Skeletal muscle satellite cell (primary cell): ENCODE measurements at regions not wholly inside any gene's neighbourhood (a gene's known extent, or its start where the extent isn't known, plus 50 kb on each side); places are given as distances from the start of the nearest gene placed in this dataset.

Experiments
- H3K27me3 ChIP-seq: 2 replicates; pipeline ENCODE4 v1.7.0; 2013; ENCODE audit warnings: low read length; ENCODE audit not compliant: control insufficient read depth, insufficient read depth
- H3K36me3 ChIP-seq: 2 replicates; pipeline ENCODE4 v1.7.0; 2013; ENCODE audit warnings: mild to moderate bottlenecking, control low read depth, low read length; ENCODE audit not compliant: insufficient read depth
- H3K4me1 ChIP-seq: 2 replicates; pipeline ENCODE4 v1.7.0; 2013; ENCODE audit warnings: low read length; ENCODE audit not compliant: control insufficient read depth, insufficient read depth
- H3K4me2 ChIP-seq: 2 replicates; pipeline ENCODE4 v1.7.0; 2013; ENCODE audit warnings: mild to moderate bottlenecking, low read length
- H3K4me3 ChIP-seq: 2 replicates; pipeline ENCODE4 v1.7.0; 2013; ENCODE audit warnings: low read length
- H3K9ac ChIP-seq: 2 replicates; pipeline ENCODE4 v1.7.0; 2013; ENCODE audit warnings: mild to moderate bottlenecking, low read depth, low read length, moderate library complexity
- H3K9me3 ChIP-seq: replicated peaks from 2 replicates; pipeline ENCODE4 v1.7.0; 2013; ENCODE audit warnings: mild to moderate bottlenecking, control low read depth, low read length

DNA sequence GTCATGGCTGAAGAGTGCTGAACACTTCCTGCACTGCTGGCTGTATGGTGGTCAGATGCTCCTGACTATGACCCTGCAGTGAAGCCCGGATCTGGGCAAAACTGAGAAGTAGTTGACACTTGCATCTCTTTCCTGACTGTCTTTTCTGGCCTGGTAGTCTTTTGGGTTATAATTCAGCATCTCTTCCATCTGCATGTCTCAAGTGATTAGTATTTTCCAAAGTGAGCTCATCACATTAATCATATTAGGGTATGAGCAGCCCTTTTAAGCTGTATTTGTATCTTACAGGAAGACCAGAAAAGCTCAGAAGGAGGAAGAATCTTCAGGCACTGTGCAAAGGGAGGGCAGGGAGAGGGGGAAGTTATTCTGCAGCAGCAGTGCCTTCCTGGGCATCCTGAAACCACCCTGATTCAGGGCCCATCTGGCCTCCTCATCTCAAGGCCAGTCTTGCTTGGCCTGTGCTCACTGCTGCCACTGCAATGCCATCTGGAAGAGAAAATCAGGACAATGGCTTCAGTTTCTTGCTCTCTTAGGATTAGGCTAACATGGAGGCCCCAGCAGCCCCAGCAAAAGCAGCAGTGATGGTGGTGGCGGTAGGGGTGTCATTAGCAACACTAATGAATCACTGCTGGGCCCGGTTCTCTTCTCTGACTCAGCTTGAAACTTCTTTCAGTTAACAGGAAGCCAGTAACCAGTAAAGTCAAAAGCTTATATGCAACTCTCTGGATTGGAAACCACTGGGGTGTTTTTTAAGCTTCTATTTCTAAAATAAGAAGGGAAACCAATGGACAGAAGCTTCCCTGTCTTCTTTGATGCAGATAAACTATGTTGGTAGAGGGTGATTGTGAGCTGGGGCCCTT, 63.3 kb upstream of the WDR26 start:
- Histone ChIP-seq H3K9ac (peak overlapping the region; percentile 72), H3K4me2 (peak overlapping the region; percentile 76), H3K4me3 (peak overlapping the region; percentile 43), H3K27me3 (no peaks in the 10 kb centered on the region), H3K9me3 (no peaks in the 10 kb centered on the region), H3K36me3 (no peaks in the 10 kb centered on the region), H3K4me1 (peaks cover 36% of the 10 kb centered on the region)

DNA sequence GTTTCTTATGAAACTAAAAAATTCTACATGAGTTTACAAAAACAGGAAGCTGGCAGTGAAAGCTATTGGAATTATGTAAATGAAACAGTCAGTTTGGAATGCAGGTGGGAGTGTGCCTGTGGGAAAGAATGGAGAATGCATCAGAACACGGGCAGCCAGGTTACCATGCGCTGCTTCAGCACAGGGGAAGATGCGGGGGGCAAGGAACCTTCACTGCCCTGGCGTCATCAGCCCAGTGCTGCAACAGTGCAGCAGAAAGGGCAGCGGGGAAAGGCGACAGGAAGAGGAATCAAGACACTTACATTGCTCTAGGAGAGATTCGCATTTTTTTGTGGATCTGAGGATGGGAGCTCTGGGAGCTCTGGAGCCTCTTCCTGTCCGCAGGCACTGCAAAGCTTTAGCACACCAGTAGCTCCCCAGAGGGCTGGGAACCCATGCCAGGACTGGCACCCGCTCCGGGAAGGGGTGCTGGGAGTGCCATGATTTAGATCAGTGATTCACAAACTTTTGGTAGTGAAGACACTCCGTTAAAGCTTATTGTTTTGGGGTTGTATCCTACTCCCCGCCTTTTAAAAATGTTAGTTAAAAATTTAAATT, 64.1 kb upstream of the WDR26 start:
- Histone ChIP-seq H3K9me3 (no peaks in the 10 kb centered on the region), H3K4me2 (peak overlapping the region; percentile 76), H3K27me3 (no peaks in the 10 kb centered on the region), H3K36me3 (no peaks in the 10 kb centered on the region), H3K4me3 (peak overlapping the region; percentile 41), H3K9ac (peak overlapping the region; percentile 72), H3K4me1 (peaks cover 43% of the 10 kb centered on the region)

DNA sequence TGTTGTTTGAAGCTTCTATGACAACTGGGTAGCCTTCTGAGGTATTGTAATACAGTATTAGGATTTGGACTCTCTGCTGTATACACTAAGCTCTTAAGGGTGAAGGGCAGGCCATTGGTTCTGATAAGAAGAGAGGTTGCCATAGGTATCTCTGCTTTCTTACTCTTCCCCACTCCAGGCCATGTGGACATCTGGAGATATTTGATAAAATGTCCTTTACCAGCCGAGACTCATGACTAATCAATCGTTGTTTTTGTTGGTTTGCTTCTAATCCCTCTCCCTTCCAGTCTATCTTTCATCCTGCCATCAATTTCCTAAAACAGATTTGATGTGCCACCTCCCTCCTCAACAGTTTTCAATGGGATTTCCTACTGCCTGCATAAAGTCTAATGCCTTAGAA, 64.6 kb upstream of the WDR26 start:
- H3K4me1 ChIP-seq, result peaks cover 48% of the 10 kb centered on the region

DNA sequence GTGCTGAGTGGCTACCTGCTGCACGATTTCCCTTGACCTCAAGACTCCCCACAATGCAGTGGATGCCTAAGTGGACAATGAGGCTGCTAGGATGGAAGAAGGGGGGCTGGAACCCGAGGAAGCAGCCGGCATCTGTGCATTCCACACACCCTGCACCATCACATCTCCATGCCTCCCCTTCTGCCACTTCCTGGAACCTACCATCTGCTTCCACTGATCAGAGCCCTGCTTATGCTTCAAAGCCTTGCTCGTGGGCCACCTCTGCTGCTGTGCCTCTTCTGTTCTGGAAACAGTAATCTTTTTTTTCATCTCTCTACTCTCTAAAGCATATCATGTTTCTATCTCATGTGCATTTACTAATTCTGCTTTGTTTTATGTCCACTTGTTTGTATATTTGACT, 66.2 kb upstream of the WDR26 start:
- no peaks in the 10 kb centered on the region for H3K36me3 ChIP-seq
- no peak overlapping the region for H3K4me3 ChIP-seq
- H3K4me1 ChIP-seq, result peaks cover 52% of the 10 kb centered on the region
- H3K9me3 ChIP-seq, result no peaks in the 10 kb centered on the region
- H3K4me2 ChIP-seq, result no peak overlapping the region
- no peak overlapping the region for H3K9ac ChIP-seq
- no peaks in the 10 kb centered on the region for H3K27me3 ChIP-seq

More for the DNA sequence above, 64.6 kb upstream of the WDR26 start:
- Histone ChIP-seq H3K9ac (peak overlapping the region; percentile 72), H3K9me3 (no peaks in the 10 kb centered on the region), H3K36me3 (no peaks in the 10 kb centered on the region), H3K4me3 (no peak overlapping the region), H3K4me2 (peak overlapping the region; percentile 76), H3K27me3 (no peaks in the 10 kb centered on the region)

DNA sequence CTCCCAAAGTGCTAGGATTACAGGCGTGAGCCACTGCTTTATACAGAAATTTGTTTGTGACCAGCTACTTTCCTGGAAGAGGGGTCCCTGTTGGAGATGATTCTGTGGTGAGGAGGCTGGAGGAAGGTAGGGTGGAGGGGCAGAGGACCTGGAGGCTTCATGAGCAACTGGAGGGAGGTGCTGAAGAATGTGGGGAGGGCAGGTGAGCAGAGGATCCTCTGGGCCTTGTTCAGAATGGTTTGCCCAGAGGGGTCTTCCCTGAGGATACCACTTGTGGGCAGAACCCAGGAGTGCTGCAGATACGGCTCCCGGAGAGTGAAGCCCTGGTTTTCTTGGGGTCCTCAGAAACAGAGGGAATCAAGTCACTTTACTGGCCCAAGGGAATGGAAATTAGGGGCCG, 67.2 kb upstream of the WDR26 start:
- Histone ChIP-seq H3K4me1 (peaks cover 52% of the 10 kb centered on the region), H3K9me3 (no peaks in the 10 kb centered on the region), H3K4me2 (no peak overlapping the region), H3K36me3 (no peaks in the 10 kb centered on the region), H3K9ac (no peak overlapping the region), H3K27me3 (no peaks in the 10 kb centered on the region), H3K4me3 (no peak overlapping the region)

DNA sequence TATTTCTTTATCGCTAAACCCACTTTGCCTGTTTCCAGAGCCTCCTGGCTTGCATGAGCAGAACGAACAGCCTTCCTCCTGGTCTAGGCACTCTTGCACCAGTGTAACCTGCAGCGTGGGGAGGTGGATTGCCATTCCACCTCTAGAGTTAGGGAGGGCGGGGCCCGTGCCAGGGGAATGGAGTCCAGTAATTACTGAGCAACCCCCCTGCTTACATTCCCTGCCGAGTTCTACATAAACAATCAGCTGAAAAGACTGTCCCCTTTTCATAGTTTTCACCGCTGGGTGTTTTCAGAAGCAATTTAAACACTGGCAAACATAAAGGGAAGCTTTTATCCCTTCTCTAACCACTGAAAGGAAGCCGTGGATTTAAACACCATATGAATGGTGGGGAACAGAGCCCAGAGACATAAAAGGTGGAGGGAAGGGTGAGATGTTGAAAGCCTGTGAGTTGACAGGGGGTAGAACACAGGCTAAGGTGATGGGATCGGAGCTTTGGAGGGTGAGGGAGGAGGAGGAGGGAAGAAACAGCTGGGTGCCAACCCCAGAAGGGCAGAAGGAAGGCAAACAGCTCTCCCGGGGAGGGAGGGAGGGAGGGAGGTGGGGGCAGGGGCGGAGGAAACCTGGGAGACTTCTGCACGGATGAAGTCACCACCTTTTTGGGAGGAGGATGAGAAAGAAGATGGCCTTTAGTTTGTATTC, 68.0 kb upstream of the WDR26 start:
- peak overlapping the region; percentile 72 for H3K9ac ChIP-seq
- H3K9me3 ChIP-seq, result no peaks in the 10 kb centered on the region
- peaks cover 47% of the 10 kb centered on the region for H3K4me1 ChIP-seq
- no peaks in the 10 kb centered on the region for H3K36me3 ChIP-seq
- peak overlapping the region; percentile 67 for H3K4me2 ChIP-seq
- H3K27me3 ChIP-seq, result no peaks in the 10 kb centered on the region
- no peak overlapping the region for H3K4me3 ChIP-seq

DNA sequence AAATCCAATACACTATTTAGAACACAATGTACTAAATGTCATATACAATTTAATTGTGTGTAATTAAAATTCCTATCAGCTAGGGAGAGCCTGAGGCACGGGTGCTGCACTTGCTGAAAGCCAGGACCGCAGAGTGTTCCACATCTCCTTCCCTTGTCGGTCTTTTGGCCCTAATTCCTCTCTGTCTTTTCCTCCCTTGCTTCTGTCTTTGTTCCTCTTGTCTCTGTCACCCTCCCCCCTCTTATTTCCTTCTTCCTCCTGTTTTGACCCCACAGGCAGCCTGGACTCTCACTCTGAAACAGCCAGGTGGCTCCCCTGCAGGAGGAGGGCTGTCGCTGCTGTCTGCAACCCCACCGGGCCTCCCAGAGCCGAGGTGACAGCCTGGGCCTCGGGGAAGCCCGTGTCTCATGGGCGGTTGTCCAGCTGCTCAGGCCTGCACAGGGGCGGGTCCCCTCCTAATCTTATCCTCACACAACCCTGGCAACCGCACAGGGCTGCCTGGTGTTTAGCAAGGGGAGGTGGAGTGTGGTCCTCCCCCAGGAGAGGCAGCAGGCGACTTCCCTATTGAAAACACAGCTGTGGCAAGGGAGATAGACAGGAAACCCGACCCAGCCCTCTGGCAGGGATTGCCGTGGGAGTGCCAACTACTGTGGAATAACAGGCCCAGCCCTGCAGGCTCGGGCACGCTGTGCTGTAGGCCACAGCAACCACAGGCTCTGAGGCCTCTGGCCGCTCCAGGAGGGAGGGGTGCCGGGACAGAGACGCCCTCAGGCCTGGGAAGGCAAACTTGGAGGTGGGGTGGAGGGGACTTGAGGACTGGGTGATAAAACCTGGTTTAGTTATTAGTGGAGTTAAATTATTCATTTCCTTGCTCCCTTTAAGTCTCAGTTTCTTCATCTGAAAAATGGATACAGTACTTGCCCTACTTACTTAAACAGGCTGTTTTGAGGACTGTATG, 68.8 kb upstream of the WDR26 start:
- H3K4me1 ChIP-seq, result peaks cover 39% of the 10 kb centered on the region
- H3K9ac ChIP-seq, result peak overlapping the region; percentile 72
- H3K4me3 ChIP-seq, result peak overlapping the region; percentile 5
- H3K36me3 ChIP-seq, result no peaks in the 10 kb centered on the region
- H3K9me3 ChIP-seq, result no peaks in the 10 kb centered on the region
- no peaks in the 10 kb centered on the region for H3K27me3 ChIP-seq
- H3K4me2 ChIP-seq, result peak overlapping the region; percentile 67

DNA sequence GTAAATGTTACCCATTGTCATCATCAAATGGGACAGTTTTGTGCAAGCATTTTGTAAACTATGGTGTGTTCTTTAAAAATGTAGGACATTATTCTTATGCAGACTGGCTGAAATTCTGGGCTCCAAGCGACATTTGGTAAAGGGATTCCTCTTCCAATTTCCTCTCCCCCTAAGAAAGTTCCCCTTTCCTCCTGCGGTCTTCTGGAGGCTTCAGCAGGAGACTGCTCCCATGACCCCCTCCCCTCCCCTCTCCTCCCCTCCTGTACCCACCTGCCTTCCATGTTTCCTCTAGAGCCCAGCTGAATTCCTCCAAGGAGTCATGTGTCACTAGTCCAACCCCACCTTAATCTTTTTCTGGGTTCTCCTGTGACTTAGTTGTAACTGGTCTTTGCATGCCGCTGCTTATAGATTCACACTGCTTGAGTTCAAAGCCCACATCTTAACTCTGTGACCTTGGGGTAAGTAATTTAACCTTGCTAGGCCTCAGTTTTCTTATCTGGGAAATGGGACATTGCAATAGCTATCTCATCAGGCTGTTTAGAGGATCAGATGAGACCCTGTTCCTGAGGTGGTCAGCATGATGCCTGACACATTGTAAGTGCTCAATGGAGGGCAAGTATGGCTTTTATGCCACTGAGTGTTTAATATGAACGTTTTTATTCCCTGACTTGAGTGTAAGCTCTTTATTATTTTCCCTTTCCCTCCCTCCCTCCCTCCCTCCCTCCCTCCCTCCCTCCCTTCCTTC, 69.9 kb upstream of the WDR26 start:
- Histone ChIP-seq H3K4me1 (peaks cover 29% of the 10 kb centered on the region), H3K4me2 (no peak overlapping the region), H3K36me3 (no peaks in the 10 kb centered on the region), H3K9me3 (no peaks in the 10 kb centered on the region), H3K4me3 (no peak overlapping the region), H3K27me3 (no peaks in the 10 kb centered on the region), H3K9ac (peak overlapping the region; percentile 72)

DNA sequence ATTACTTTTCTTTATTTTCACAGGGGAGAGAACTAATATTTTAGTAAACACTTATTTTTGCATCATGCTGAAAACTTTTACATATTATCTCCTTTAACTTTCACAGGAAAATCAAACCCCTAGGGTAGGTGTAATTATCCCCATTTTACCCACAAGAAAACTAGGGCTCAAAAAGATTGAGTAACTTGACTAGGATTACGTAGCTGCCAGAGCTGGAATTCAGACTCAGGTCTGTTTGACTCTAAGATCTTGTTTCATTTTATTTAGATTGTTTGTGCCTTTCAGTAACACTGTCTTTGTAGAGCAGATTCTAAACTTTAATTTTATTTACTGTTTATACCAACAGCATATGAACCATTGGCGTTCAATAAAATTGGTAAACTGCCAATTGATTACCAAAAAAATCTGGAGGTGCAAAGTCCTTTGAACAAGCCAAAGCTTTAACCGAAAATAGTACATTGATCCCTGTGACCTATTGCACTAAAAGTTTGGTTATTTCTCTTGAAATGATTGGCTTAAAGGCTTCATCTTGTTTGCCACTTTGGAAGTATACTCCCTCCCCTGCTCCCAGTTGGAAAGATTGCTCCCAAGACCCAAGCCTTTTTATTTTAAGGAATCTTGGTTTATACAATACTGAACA, 71.0 kb upstream of the WDR26 start:
- Histone ChIP-seq H3K9me3 (no peaks in the 10 kb centered on the region), H3K4me3 (no peak overlapping the region), H3K27me3 (no peaks in the 10 kb centered on the region), H3K4me1 (peaks cover 23% of the 10 kb centered on the region), H3K9ac (no peak overlapping the region), H3K4me2 (no peak overlapping the region), H3K36me3 (no peaks in the 10 kb centered on the region)

DNA sequence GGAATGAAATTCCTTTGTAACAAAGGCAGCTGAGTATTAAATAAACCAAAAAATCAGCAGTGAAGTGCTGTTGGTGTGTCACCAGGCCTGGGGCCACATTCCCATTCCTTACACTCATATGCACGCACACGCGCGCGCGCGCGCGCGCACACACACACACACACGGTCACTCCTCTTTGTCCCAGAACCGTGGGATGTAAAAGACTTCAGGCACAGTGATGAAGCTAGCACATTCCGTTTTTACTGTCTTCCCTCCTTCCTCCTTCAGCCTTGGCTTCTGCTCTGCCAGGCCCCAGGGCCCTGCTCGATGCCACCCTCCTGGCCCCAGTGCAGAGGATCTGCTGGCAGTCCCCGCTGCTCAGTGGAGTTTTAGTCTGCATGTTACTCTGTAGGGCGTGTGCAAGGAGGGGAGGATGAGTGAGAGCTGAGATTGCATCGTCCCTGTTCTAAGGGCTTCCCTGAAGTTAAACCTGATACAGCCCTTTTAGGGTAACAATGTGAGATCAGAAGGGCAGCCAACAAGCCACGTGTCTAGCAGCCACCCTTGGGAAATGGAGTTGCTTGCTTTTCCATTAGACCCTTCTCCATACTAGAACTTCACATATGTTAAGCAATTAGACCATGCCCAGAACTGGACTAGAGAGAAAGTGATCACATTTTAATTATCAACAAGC, 71.7 kb upstream of the WDR26 start:
- Histone ChIP-seq H3K4me1 (peaks cover 23% of the 10 kb centered on the region), H3K27me3 (no peaks in the 10 kb centered on the region), H3K9me3 (no peaks in the 10 kb centered on the region), H3K9ac (no peak overlapping the region), H3K4me2 (no peak overlapping the region), H3K4me3 (no peak overlapping the region), H3K36me3 (no peaks in the 10 kb centered on the region)
